Cardiac fibroblast (primary cell): ENCODE measurements at regions not wholly inside any gene's neighbourhood (a gene's known extent, or its start where the extent isn't known, plus 50 kb on each side); places are given as distances from the start of the nearest gene placed in this dataset.

Experiments used
- DNase-seq, 2 donors: peaks; one replicate each; pipeline versions ENCODE4 v3.0.0 to v3.0.0-alpha.2; 2010; ENCODE audit warnings: low read depth in 2 of 2
- H3K4me3 ChIP-seq, 2 donors: replicated peaks in 1 of 2; 1 replicate in 1 of 2; 2 replicates in 1 of 2; pipeline ENCODE4 v1.5.1; 2011; ENCODE audit warnings: low read depth in 2 of 2, low read length in 2 of 2, mild to moderate bottlenecking in 2 of 2, moderate library complexity in 1 of 2
- TF ChIP-seq, protein P1 (sequence below): IDR thresholded peaks from one replicate; pipeline ENCODE4 v1.5.1; 2011; ENCODE audit warnings: low read depth, mild to moderate bottlenecking, low read length, inconsistent platforms

DNA sequence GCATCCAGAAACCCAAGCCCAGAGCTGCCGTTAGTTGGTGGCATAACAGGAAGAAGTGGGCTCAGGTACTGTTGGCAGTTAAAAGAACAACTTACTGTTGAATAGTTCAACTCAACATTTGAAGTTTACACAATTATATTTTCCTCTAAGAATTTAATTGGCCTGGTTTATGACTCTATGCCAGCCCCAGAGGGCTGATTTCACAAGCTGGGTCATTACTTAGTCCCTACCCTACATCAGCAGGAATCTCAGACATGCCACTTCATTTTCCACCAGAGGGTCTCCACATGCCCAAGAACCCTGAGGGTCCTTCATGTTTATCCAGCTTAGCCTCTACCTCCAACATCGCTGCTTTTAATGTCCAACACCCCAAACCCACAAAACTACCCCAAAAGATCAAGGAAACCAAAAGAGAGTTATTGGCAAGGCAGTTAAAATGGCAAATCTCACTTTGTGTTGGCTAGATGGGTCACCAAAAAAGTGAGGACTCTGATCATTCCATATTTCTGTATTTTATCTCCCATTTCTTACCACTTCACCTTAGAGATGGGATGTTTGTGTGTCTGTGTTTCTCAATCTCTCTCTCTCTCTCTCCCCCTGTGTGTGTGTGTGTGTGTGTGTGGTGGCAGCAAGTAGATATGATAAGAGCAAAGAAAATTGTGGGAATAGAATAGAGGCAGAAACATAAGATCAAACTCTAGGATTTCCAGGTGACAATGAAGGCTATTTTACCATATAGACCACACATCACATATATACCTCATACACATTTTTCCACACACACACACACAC lies 112.5 kb upstream of the TBX18 start:
- TF ChIP-seq, protein P1, sequence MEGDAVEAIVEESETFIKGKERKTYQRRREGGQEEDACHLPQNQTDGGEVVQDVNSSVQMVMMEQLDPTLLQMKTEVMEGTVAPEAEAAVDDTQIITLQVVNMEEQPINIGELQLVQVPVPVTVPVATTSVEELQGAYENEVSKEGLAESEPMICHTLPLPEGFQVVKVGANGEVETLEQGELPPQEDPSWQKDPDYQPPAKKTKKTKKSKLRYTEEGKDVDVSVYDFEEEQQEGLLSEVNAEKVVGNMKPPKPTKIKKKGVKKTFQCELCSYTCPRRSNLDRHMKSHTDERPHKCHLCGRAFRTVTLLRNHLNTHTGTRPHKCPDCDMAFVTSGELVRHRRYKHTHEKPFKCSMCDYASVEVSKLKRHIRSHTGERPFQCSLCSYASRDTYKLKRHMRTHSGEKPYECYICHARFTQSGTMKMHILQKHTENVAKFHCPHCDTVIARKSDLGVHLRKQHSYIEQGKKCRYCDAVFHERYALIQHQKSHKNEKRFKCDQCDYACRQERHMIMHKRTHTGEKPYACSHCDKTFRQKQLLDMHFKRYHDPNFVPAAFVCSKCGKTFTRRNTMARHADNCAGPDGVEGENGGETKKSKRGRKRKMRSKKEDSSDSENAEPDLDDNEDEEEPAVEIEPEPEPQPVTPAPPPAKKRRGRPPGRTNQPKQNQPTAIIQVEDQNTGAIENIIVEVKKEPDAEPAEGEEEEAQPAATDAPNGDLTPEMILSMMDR, result no peak
- DNase-seq, result no peak
- H3K4me3 ChIP-seq, result no peak overlapping the region

DNA sequence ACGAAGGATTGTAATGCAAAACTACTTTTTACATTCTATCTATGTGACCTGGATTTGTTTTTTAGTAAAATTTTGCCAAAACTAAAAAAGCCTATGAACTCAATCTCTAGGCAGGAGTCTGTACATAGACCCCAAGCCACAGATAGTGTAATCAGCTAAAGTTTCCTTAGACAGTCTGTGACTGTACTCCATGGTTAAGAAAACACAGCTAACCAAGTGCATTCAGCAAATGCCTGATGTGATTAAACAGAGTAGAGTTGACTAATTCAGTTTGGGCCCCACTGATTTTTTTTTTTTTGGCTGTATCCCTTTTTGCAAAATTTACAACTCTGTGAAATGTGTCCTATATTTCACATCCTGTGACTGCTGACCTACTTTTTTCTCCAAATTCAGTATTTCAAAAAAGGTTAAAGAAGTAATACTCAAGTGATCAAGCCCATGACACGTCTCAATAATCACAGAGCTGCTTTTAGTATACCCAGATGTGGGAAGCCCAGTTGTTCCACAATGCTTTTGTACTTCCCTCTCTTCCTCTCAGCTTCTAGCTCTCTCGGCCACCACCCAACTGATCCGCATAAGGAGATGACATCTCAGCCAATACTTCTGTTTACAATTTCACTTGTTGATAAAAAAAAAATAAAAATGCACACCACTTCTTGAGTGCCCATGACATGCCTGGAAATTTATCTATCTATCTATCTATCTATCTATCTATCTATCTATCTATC lies 108.8 kb upstream of the TBX18 start:
- DNase-seq, result peak; percentile 54 to 61
- no peak overlapping the region for H3K4me3 ChIP-seq
- TF ChIP-seq, protein P1, result no peak

DNA sequence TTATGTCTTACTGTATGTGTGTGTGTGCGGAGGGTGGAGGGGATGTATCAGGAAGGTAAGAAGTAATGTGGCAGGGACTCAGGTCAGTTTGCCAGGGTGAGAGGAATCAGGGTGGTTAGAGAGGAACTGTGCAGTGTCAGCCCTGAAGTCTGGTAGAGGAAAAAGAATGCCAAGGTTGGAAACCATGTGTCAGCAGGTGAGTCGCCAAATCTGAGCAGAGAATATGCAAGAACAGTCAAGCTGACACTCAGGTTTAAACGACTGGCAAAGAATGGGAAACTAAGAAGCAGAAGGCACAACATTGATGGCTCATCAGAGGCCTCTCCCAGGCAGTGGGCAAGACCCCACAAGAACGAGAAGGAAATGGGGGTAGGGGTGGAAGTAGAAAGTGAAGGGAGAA lies 107.5 kb upstream of the TBX18 start:
- DNase-seq, result peak in 1 of 2 donors; percentile 25
- TF ChIP-seq, protein P1, result no peak
- H3K4me3 ChIP-seq, result no peak overlapping the region

DNA sequence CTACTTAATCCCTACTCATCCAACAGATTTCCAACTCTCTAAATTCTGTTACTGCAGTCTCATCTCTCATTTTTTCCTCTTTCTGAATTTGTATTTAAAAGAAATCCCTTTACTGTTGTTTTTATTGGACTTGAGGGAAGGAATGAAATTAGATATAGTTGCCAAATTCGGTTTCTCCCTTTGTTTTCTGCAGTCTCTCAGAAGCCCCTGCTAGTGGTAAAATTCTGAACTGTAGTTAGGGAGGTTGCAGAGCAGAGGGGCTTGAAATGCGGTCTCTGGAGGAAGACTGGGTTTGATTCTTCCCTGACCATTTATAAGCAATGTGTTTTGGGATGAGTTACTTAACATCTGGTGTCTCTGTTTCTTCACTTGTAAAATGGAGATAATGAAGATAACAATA lies 106.3 kb upstream of the TBX18 start:
- no peak overlapping the region for H3K4me3 ChIP-seq
- DNase-seq, result no peak
- TF ChIP-seq, protein P1, result no peak

DNA sequence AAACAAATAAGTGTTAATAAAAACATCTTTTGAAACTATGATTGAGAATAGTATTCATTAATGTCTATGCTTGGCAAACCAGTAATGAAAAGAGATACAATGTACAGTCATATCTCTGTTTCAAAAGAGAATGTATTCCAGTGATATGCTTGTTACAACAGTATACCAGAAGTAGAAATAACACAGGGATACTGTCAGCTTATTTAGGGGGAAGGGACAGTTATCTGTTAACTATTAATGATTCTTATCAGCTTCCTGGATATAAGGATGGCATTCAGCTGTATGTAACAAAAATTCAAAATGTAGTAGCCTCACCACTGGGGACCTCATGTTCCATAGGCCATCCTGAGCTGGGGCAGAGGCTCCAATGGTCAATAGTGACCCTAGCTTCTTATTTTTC lies 103.8 kb upstream of the TBX18 start:
- TF ChIP-seq, protein P1, result no peak
- DNase-seq, result no peak
- H3K4me3 ChIP-seq, result no peak overlapping the region

DNA sequence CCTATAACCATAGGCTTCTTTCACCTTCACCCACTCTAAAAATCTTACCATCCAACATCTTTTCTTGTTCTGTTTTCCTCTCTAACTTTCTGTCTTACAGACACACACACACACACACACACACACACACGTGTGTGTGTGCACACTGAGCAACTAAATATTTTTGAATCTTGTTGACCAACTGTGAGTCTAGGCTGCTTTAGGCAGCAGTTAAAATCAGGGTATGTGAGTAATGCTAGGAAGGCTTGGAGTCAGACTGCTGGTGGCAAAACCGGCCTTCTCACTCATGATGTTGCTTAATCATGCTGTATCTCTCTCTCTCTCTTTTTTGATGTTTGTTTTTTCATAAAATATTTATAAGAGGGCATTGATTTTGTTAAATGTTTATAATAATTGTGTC lies 103.1 kb upstream of the TBX18 start:
- peak; percentile 81 to 93 for DNase-seq
- TF ChIP-seq, protein P1, result no peak
- no peak overlapping the region for H3K4me3 ChIP-seq
